ENCODE measurements at regions not wholly inside any gene's neighbourhood (a gene's known extent, or its start where the extent isn't known, plus 50 kb on each side); places are given as distances from the start of the nearest gene placed in this dataset.

DNA sequence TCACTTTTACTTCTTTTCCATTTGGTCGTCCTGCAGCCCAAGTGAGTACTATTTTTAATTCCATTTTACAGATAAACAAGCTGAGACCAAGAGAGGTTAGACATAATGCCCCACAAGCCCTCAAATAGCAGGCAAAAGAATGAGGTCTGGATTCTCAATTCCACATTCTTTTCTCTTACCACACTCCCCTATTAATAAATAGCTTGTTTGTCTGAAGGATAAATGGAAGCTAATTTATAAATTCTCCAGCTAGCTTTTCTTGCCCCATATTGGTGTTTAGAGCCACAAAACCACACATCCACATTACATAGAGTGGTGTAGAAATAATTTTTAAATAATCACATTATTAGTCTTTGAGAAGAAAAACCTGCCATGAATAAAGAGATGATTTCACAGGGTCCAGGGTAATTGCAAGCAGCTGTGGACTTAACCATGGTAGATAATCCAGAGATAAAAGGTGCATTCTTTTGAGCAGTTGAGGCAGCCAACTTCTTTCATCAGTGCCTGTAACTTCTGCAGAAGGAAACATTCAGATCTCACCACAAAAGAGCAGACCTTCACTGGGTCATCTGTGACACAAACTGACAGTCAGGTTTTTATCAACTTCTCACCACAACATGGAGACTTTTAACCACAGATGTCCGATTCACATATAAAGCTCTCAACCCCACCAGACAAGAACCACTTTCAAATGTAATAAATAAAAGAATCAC lies 313.4 kb upstream of the STT3B start:
- no peak overlapping the region for H3K9ac ChIP-seq (ENCODE audit: low read length)
- H3K27me3 ChIP-seq (ENCODE audit: insufficient read depth, low read length): no peaks in the 10 kb centered on the region
- no peaks in the 10 kb centered on the region for H4K20me1 ChIP-seq (ENCODE audit: insufficient read depth)
- H3K9me2 ChIP-seq (ENCODE audit: insufficient read depth): no peaks in the 10 kb centered on the region
- ChIA-PET POLR2A (no interaction called here), CTCF (no interaction called here), RAD21 (ENCODE audit: low non-redundant PET in 1 of 2, low total read pairs in 2 of 2, uncharacterized antibody in 2 of 2, unreplicated experiment in 2 of 2) (no interaction called here)
- H3K27ac ChIP-seq (ENCODE audit: low read depth, low read length): no peak overlapping the region
- no peak overlapping the region for H3K4me2 ChIP-seq (ENCODE audit: low read length)
- no peaks in the 10 kb centered on the region for H3K4me1 ChIP-seq (ENCODE audit: control insufficient read depth in 1 of 2, insufficient read depth in 2 of 2, low read length in 2 of 2)
- no TSS peak for BruUV-seq (replicated peaks)
- no peaks in the 10 kb centered on the region for H3K36me3 ChIP-seq (ENCODE audit: control insufficient read depth in 1 of 2, insufficient read depth in 2 of 2, low read length in 2 of 2)
- H2AFZ ChIP-seq (ENCODE audit: low read depth, low read length, poor library complexity, severe bottlenecking): no peak overlapping the region
- no peaks in the 10 kb centered on the region for H3K9me3 ChIP-seq (ENCODE audit: control insufficient read depth in 1 of 2, insufficient read depth in 1 of 2, low read depth in 1 of 2, low read length in 2 of 2)
- intact Hi-C loops (cut with micrococcal nuclease): no loop called here
- no peak for ATAC-seq
- DNase-seq (ENCODE audit: low read depth, low spot score): no peak
- no peaks in the 10 kb centered on the region for H3K79me2 ChIP-seq (ENCODE audit: insufficient read depth, low read length)
- H3K4me3 ChIP-seq (replicated peaks in 1 of 2; ENCODE audit: low read depth in 1 of 2, low read length in 2 of 2): no peak overlapping the region
- TF ChIP-seq JUND (IDR thresholded peaks at IDR 0.05) (no peak), CBX3 (IDR thresholded peaks at IDR 0.05; ENCODE audit: low read depth) (no peak), EZH2 (IDR thresholded peaks at IDR 0.05) (no peak), ELF1 (IDR thresholded peaks at IDR 0.05; ENCODE audit: borderline replicate concordance, low read depth) (no peak), TCF7L2 (IDR thresholded peaks at IDR 0.05; ENCODE audit: borderline replicate concordance, extremely low read depth, insufficient read depth, insufficient read length) (no peak)
- TF ChIP-seq, protein P1, sequence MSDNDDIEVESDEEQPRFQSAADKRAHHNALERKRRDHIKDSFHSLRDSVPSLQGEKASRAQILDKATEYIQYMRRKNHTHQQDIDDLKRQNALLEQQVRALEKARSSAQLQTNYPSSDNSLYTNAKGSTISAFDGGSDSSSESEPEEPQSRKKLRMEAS (IDR thresholded peaks at IDR 0.05): no peak
- TF ChIP-seq, protein P2, sequence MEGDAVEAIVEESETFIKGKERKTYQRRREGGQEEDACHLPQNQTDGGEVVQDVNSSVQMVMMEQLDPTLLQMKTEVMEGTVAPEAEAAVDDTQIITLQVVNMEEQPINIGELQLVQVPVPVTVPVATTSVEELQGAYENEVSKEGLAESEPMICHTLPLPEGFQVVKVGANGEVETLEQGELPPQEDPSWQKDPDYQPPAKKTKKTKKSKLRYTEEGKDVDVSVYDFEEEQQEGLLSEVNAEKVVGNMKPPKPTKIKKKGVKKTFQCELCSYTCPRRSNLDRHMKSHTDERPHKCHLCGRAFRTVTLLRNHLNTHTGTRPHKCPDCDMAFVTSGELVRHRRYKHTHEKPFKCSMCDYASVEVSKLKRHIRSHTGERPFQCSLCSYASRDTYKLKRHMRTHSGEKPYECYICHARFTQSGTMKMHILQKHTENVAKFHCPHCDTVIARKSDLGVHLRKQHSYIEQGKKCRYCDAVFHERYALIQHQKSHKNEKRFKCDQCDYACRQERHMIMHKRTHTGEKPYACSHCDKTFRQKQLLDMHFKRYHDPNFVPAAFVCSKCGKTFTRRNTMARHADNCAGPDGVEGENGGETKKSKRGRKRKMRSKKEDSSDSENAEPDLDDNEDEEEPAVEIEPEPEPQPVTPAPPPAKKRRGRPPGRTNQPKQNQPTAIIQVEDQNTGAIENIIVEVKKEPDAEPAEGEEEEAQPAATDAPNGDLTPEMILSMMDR (IDR thresholded peaks at IDR 0.05 in 2 of 3, conservative IDR thresholded peaks at IDR 0.05 in 1 of 3; ENCODE audit: borderline replicate concordance in 1 of 3, insufficient read depth in 1 of 3, low read depth in 2 of 3, low read length in 2 of 3): no peak
- TF ChIP-seq, protein P3, sequence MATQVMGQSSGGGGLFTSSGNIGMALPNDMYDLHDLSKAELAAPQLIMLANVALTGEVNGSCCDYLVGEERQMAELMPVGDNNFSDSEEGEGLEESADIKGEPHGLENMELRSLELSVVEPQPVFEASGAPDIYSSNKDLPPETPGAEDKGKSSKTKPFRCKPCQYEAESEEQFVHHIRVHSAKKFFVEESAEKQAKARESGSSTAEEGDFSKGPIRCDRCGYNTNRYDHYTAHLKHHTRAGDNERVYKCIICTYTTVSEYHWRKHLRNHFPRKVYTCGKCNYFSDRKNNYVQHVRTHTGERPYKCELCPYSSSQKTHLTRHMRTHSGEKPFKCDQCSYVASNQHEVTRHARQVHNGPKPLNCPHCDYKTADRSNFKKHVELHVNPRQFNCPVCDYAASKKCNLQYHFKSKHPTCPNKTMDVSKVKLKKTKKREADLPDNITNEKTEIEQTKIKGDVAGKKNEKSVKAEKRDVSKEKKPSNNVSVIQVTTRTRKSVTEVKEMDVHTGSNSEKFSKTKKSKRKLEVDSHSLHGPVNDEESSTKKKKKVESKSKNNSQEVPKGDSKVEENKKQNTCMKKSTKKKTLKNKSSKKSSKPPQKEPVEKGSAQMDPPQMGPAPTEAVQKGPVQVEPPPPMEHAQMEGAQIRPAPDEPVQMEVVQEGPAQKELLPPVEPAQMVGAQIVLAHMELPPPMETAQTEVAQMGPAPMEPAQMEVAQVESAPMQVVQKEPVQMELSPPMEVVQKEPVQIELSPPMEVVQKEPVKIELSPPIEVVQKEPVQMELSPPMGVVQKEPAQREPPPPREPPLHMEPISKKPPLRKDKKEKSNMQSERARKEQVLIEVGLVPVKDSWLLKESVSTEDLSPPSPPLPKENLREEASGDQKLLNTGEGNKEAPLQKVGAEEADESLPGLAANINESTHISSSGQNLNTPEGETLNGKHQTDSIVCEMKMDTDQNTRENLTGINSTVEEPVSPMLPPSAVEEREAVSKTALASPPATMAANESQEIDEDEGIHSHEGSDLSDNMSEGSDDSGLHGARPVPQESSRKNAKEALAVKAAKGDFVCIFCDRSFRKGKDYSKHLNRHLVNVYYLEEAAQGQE (IDR thresholded peaks at IDR 0.05; ENCODE audit: low read depth): no peak
- TF ChIP-seq, protein P4, sequence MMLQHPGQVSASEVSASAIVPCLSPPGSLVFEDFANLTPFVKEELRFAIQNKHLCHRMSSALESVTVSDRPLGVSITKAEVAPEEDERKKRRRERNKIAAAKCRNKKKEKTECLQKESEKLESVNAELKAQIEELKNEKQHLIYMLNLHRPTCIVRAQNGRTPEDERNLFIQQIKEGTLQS (IDR thresholded peaks at IDR 0.05): no peak

Measured in HCT116 (cell line).